ENCODE measurements at regions not wholly inside any gene's neighbourhood (a gene's known extent, or its start where the extent isn't known, plus 50 kb on each side); places are given as distances from the start of the nearest gene placed in this dataset.

GRCh38 chr2:226159875-226160479 lies 639.6 kb downstream of the IRS1 start (continued):
- 0 out of 2 replicates have a peak, but pooled peaks have one; percentile 46 for TF ChIP-seq FOXO4 (CRISPR knock-in tag; conservative IDR thresholded peaks at IDR 0.05)
- no peak for TF ChIP-seq NRL (CRISPR knock-in tag; IDR thresholded peaks at IDR 0.05; ENCODE audit: borderline replicate concordance)
- TF ChIP-seq ZNF577 (CRISPR knock-in tag; IDR thresholded peaks at IDR 0.05; ENCODE audit: borderline replicate concordance, low read depth): no peak
- TF ChIP-seq NCOA1 (CRISPR knock-in tag; IDR thresholded peaks at IDR 0.05): peak; percentile 88
- no peak for TF ChIP-seq SALL2 (CRISPR knock-in tag; IDR thresholded peaks at IDR 0.05)
- TF ChIP-seq RNF2 (conservative IDR thresholded peaks at IDR 0.05; ENCODE audit: low read depth): no peak
- peak; percentile 39; the same call in 1 of the 2 replicates for TF ChIP-seq GATAD1 (CRISPR knock-in tag; IDR thresholded peaks at IDR 0.05)
- TF ChIP-seq SMARCC2 (IDR thresholded peaks at IDR 0.05): no peak
- TF ChIP-seq ARID4A (CRISPR knock-in tag; IDR thresholded peaks at IDR 0.05; ENCODE audit: borderline replicate concordance): no peak
- no peak for TF ChIP-seq ZFP41 (CRISPR knock-in tag; IDR thresholded peaks at IDR 0.05; ENCODE audit: borderline replicate concordance)
- TF ChIP-seq SNAI1 (CRISPR knock-in tag; IDR thresholded peaks at IDR 0.05; ENCODE audit: borderline replicate concordance): no peak
- peak; percentile 92; the same call in 1 of the 2 replicates for TF ChIP-seq CHD4 (IDR thresholded peaks at IDR 0.05; ENCODE audit: borderline replicate concordance, low read length)
- TF ChIP-seq ZBTB44 (CRISPR knock-in tag; IDR thresholded peaks at IDR 0.05): no peak
- TF ChIP-seq ZNF782 (CRISPR knock-in tag; IDR thresholded peaks at IDR 0.05; ENCODE audit: borderline replicate concordance): no peak
- peak; percentile 78 for TF ChIP-seq MIXL1 (CRISPR knock-in tag; IDR thresholded peaks at IDR 0.05)
- no peak for TF ChIP-seq ZNF800 (CRISPR knock-in tag; IDR thresholded peaks at IDR 0.05)
- TF ChIP-seq ZMYM2 (CRISPR knock-in tag; IDR thresholded peaks at IDR 0.05): 0 out of 2 replicates have a peak, but pooled peaks have one; percentile 8
- TF ChIP-seq ZNF160 (CRISPR knock-in tag; IDR thresholded peaks at IDR 0.05): no peak
- TF ChIP-seq ARNT (IDR thresholded peaks at IDR 0.05): no peak
